Vagina (tissue), 2 donors: ENCODE measurements at regions not wholly inside any gene's neighbourhood (a gene's known extent, or its start where the extent isn't known, plus 50 kb on each side); places are given as distances from the start of the nearest gene placed in this dataset.

Experiments used
- CTCF ChIP-seq, 3 experiments: fragments of 450-650 bp in 2 of 3; fragments of 200-600 bp in 1 of 3; sonication (generic) in 1 of 3; IDR thresholded peaks; one replicate each; pipeline ENCODE4 v1.5.1; 2017 to 2019; ENCODE audit warnings: antibody characterized with exemption in 3 of 3, mild to moderate bottlenecking in 2 of 3, moderate library complexity in 2 of 3
- POLR2A ChIP-seq, 2 donors: fragments of 450-650 bp; IDR thresholded peaks; one replicate each; pipeline ENCODE4 v1.6.1; 2017; ENCODE audit warnings: antibody characterized with exemption in 2 of 2, mild to moderate bottlenecking in 2 of 2, moderate library complexity in 2 of 2

GRCh38 chr12:126117502-126117901 lies 1052.3 kb downstream of the AACS start:
- TF ChIP-seq CTCF (IDR thresholded peaks at IDR 0.05): no peak
- no peak for TF ChIP-seq POLR2A (IDR thresholded peaks at IDR 0.05)
